Peyer's patch (tissue), 4 donors: ENCODE measurements at regions not wholly inside any gene's neighbourhood (a gene's known extent, or its start where the extent isn't known, plus 50 kb on each side); places are given as distances from the start of the nearest gene placed in this dataset.

Experiments used
- DNase-seq, 3 donors: peaks; one replicate each; pipeline ENCODE4 v3.0.0-alpha.2; 2017 to 2019
- H3K27ac ChIP-seq, 4 donors: fragments of 200-600 bp; sonication (generic); one replicate each; pipeline ENCODE4 v1.5.1; 2016 to 2019
- H3K27me3 ChIP-seq, 2 donors: fragments of 200-600 bp; sonication (generic); one replicate each; pipeline ENCODE4 v1.5.1; 2019
- H3K36me3 ChIP-seq, 3 donors: fragments of 200-600 bp; sonication (generic); one replicate each; pipeline ENCODE4 v1.5.1; 2016 to 2019
- H3K4me1 ChIP-seq, 4 donors: fragments of 200-600 bp; sonication (generic); one replicate each; pipeline ENCODE4 v1.5.1; 2016 to 2019
- H3K4me3 ChIP-seq, 4 donors: fragments of 200-600 bp; sonication (generic); 1 replicate in 3 of 4; 2 replicates in 1 of 4; pipeline ENCODE4 v1.5.1; 2016 to 2019; ENCODE audit warnings: mild to moderate bottlenecking in 1 of 4
- H3K9me3 ChIP-seq, 4 donors: fragments of 200-600 bp; sonication (generic); one replicate each; pipeline ENCODE4 v1.5.1; 2016 to 2019; ENCODE audit warnings: mild to moderate bottlenecking in 1 of 4
- POLR2A ChIP-seq, 2 donors: fragments of 450-650 bp; IDR thresholded peaks; one replicate each; pipeline ENCODE4 v1.5.1; 2017; ENCODE audit warnings: antibody characterized with exemption in 2 of 2, mild to moderate bottlenecking in 2 of 2, moderate library complexity in 2 of 2
- TF ChIP-seq, protein P1 (sequence below), 6 experiments: fragments of 450-650 bp in 4 of 6; fragments of 200-600 bp in 2 of 6; sonication (generic) in 1 of 6; IDR thresholded peaks; one replicate each; pipeline ENCODE4 v1.5.1; 2017 to 2019; ENCODE audit warnings: antibody characterized with exemption in 6 of 6, mild to moderate bottlenecking in 3 of 6, moderate library complexity in 1 of 6

DNA sequence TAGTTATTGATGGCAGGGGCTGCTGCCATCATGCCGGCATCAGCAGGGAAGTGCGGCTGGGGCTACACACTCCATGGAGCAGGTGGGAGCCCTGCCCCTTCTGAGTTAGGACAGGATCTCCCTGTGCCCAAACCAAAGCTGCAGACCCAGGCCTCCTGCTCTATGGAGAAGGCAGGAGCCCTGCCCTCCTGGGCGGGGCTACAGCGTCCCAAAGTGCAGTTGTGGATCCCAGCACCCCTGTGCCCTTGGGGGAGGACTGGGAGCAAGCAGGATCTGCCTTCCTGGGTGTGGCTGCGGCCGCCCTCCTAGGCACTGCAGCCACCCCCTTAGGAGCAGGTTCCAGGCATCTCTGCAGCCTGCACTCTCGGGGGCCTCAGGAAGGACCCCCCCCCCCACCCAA lies 1392.4 kb upstream of the SLC39A10 start:
- Histone ChIP-seq H3K4me1 (no peaks in the 10 kb centered on the region), H3K27ac (no peak overlapping the region), H3K4me3 (no peak overlapping the region), H3K9me3 (no peaks in the 10 kb centered on the region), H3K27me3 (no peaks in the 10 kb centered on the region), H3K36me3 (no peaks in the 10 kb centered on the region)
- TF ChIP-seq POLR2A (IDR thresholded peaks at IDR 0.05): no peak
- TF ChIP-seq, protein P1, sequence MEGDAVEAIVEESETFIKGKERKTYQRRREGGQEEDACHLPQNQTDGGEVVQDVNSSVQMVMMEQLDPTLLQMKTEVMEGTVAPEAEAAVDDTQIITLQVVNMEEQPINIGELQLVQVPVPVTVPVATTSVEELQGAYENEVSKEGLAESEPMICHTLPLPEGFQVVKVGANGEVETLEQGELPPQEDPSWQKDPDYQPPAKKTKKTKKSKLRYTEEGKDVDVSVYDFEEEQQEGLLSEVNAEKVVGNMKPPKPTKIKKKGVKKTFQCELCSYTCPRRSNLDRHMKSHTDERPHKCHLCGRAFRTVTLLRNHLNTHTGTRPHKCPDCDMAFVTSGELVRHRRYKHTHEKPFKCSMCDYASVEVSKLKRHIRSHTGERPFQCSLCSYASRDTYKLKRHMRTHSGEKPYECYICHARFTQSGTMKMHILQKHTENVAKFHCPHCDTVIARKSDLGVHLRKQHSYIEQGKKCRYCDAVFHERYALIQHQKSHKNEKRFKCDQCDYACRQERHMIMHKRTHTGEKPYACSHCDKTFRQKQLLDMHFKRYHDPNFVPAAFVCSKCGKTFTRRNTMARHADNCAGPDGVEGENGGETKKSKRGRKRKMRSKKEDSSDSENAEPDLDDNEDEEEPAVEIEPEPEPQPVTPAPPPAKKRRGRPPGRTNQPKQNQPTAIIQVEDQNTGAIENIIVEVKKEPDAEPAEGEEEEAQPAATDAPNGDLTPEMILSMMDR (IDR thresholded peaks at IDR 0.05): no peak
- no peak for DNase-seq

DNA sequence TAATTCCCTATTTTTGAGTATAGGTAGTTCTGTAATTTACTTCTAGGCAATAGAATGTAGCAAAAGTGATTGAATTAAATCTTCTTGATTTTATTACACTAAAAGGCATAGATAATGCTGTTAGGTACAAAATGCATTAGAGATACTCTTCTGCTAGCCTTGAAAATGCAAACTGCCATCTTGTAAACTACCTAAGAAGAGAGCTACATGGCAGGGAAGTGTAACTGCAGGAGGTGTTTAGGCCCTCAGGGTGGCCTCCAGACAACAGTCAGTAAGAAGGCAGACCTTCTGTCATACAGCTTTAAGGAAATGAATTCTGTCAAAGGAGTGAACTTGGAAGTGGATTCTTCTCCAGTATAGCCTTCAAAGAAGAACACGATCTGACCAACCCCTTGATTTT lies 1396.8 kb upstream of the SLC39A10 start:
- Histone ChIP-seq H3K4me3 (no peak overlapping the region), H3K4me1 (no peaks in the 10 kb centered on the region), H3K36me3 (no peaks in the 10 kb centered on the region), H3K9me3 (no peaks in the 10 kb centered on the region), H3K27me3 (no peaks in the 10 kb centered on the region), H3K27ac (no peak overlapping the region)
- TF ChIP-seq, protein P1 (IDR thresholded peaks at IDR 0.05): no peak
- no peak for TF ChIP-seq POLR2A (IDR thresholded peaks at IDR 0.05)
- DNase-seq: no peak

DNA sequence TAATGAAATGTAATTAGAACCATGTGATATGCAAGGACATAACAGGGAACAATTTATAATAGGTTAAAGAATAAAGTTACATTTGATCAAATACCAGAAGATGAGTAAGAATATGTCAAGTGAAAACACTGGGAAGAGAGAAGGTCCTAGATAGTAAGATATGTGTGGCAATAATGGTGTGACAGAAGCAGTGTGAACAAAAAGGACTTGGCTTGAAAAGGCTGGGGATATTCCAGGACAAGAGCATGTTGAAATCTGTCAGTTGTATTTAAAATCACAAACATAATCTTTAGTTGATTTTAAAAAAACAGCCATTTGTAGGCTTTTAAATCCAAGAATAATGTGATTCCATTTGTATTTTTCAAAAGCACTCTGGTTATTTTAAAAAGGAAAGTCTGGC lies 1399.9 kb upstream of the SLC39A10 start:
- no peak for DNase-seq
- no peaks in the 10 kb centered on the region for H3K36me3 ChIP-seq
- TF ChIP-seq, protein P1 (IDR thresholded peaks at IDR 0.05): no peak
- TF ChIP-seq POLR2A (IDR thresholded peaks at IDR 0.05): no peak
- H3K4me3 ChIP-seq: no peak overlapping the region
- no peaks in the 10 kb centered on the region for H3K27me3 ChIP-seq
- no peaks in the 10 kb centered on the region for H3K4me1 ChIP-seq
- H3K27ac ChIP-seq: no peak overlapping the region
- no peaks in the 10 kb centered on the region for H3K9me3 ChIP-seq

DNA sequence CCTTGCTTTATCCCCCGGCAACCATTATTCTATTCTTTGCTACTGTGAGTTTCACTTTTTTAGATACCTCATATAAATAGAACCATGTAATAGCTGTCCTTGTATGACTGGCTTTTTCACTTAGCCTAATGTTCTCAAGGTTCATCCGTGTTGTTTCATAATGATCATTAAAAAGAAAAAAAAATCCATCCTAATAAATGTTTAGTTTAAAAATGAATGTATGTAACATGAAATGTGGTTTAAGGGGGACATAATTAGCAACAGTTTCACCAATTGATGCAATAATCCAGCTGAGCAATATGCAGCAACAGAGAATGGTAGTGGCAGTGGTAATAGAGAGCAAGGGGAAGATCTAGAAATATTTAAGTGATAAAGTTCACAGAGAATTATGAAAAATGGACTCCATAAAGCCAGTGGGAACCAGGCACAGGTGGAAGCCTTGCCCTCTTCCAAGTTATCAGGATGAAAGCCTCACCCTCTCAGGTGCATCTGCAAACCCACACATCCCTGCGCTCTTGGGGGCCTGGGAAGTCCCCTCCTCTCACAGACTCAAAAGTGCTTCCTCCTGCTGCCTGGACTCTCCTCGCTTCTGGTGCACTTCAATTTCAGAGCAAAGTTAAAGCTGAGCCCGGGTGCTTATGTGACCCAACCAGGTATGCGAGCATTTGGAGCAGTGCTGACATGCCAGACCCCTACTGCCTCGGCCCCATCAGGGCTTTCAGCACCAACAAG lies 1403.3 kb upstream of the SLC39A10 start:
- Histone ChIP-seq H3K9me3 (no peaks in the 10 kb centered on the region), H3K27me3 (no peaks in the 10 kb centered on the region), H3K4me1 (no peaks in the 10 kb centered on the region), H3K27ac (no peak overlapping the region), H3K36me3 (no peaks in the 10 kb centered on the region), H3K4me3 (no peak overlapping the region)
- no peak for DNase-seq
- TF ChIP-seq, protein P1 (IDR thresholded peaks at IDR 0.05): no peak
- TF ChIP-seq POLR2A (IDR thresholded peaks at IDR 0.05): no peak

DNA sequence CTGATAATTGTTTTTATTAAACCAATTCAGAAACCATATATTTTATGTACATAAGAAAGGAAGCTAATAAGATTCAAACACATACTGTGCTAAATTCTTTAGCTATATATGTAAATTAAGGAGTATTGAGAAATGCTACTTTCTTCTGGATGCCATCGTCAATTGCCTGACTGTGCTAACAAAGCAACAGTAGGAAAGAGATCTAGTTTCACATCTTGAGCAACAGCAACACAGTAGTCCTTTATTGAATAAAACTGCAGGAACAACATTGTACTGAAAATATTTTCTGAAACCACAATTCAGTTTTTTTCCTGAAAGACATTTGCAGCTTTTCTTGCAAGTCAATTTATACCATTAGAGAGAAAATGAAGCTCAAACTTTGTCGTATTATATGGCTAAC lies 1404.9 kb upstream of the SLC39A10 start:
- H3K36me3 ChIP-seq: no peaks in the 10 kb centered on the region
- no peak for DNase-seq
- no peaks in the 10 kb centered on the region for H3K9me3 ChIP-seq
- H3K4me1 ChIP-seq: no peaks in the 10 kb centered on the region
- no peaks in the 10 kb centered on the region for H3K27me3 ChIP-seq
- H3K27ac ChIP-seq: no peak overlapping the region
- H3K4me3 ChIP-seq: no peak overlapping the region
- TF ChIP-seq, protein P1 (IDR thresholded peaks at IDR 0.05): no peak
- TF ChIP-seq POLR2A (IDR thresholded peaks at IDR 0.05): no peak

DNA sequence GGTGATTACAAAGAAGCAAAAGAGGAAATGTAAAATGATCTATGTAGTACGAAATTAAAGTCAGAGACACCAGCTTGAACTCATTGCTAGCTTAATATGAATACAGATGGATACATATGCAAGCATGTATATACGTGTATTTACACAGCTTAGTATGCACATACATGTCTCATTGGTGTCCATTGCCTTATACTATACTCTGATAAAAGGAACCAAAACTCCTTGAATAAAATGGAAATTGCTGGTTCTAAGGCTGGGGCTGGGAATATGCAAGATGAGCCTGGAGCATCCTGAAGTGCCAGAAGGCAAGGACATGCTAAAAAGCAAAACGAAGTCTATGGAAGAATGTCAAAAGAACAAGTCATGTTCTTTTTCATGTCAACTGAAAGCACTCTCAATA lies 1424.4 kb upstream of the SLC39A10 start:
- no peaks in the 10 kb centered on the region for H3K27me3 ChIP-seq

More for the DNA sequence above, 1424.4 kb upstream of the SLC39A10 start:
- Histone ChIP-seq H3K4me3 (no peak overlapping the region), H3K9me3 (no peaks in the 10 kb centered on the region), H3K27ac (no peak overlapping the region), H3K36me3 (no peaks in the 10 kb centered on the region), H3K4me1 (no peaks in the 10 kb centered on the region)
- TF ChIP-seq, protein P1 (IDR thresholded peaks at IDR 0.05): no peak
- no peak for DNase-seq
